GM12892 (cell line): ENCODE measurements at regions not wholly inside any gene's neighbourhood (a gene's known extent, or its start where the extent isn't known, plus 50 kb on each side); places are given as distances from the start of the nearest gene placed in this dataset.

ENCODE experiments used
- POLR2A ChIP-seq: IDR thresholded peaks from 2 replicates; pipeline ENCODE4 v1.6.1; 2011; ENCODE audit warnings: low read depth, low read length, control low read depth
- POLR2AphosphoS5 ChIP-seq: IDR thresholded peaks from 2 replicates; pipeline ENCODE4 v1.6.1; 2011; ENCODE audit warnings: low read depth, low read length, control low read depth
- TAF1 ChIP-seq: IDR thresholded peaks from 2 replicates; pipeline ENCODE4 v1.6.1; 2011; ENCODE audit warnings: low read depth, mild to moderate bottlenecking, control low read depth, low read length, borderline replicate concordance

DNA sequence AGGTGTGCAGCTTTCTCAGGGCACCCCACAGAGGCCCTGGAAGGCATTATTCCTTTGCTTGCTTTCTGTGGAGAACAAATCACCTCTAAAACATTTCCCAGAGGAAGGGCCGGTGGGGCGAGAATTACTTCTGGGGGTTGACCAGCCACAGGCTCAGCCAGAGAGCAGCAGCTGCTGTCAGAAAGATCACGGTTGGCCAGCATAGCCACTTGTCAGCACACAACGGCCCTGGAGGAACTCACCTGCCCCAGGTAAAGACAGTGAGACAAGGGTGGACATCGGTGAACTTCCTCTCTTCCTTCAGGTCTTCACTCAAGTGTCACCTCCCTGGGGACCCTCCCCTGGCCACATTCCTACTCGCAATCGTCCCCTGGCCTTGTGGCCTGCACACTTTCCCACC is 69.5 kb upstream of the CLDN14 start:
- TF ChIP-seq POLR2AphosphoS5 = no peak
- TF ChIP-seq TAF1 = no peak
- TF ChIP-seq POLR2A = no peak
